Coronary artery (tissue), 2 donors: ENCODE measurements at regions not wholly inside any gene's neighbourhood (a gene's known extent, or its start where the extent isn't known, plus 50 kb on each side); places are given as distances from the start of the nearest gene placed in this dataset.

ENCODE experiments used
- DNase-seq: peaks from one replicate; pipeline ENCODE4 v3.0.0-alpha.2; 2017; ENCODE audit warnings: low spot score
- H3K27ac ChIP-seq, 2 donors: fragments of 200-600 bp; sonication (generic); one replicate each; pipeline ENCODE4 v1.5.1; 2016 to 2019
- H3K4me3 ChIP-seq: fragments of 200-600 bp; sonication (generic); 2 replicates; pipeline ENCODE4 v1.5.1; 2016; ENCODE audit warnings: mild to moderate bottlenecking, moderate library complexity
- CTCF ChIP-seq: fragments of 200-600 bp; sonication (generic); IDR thresholded peaks from one replicate; pipeline ENCODE4 v1.5.1; 2019; ENCODE audit warnings: antibody characterized with exemption

DNA sequence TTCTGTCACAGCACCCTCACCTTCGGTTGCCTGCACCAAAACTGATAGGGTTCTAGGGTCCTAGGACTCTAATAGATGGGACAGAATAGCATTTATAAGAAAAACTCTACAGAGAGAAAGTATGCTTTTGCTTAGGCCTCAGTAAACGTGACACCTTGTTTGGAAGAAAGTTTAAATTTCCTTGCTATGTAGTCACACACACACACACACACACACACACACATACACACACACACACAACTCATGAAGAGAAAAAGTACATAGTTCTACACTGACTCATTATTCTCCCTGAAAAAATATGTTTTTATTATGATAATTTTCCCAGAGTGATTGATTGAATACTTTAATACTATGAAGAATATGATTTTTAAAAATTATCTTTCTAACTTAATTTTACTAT is 220.8 kb upstream of the SNX19 start:
- Histone ChIP-seq H3K27ac (no peak overlapping the region), H3K4me3 (no peak overlapping the region)
- TF ChIP-seq CTCF = no peak
- no peak for DNase-seq

DNA sequence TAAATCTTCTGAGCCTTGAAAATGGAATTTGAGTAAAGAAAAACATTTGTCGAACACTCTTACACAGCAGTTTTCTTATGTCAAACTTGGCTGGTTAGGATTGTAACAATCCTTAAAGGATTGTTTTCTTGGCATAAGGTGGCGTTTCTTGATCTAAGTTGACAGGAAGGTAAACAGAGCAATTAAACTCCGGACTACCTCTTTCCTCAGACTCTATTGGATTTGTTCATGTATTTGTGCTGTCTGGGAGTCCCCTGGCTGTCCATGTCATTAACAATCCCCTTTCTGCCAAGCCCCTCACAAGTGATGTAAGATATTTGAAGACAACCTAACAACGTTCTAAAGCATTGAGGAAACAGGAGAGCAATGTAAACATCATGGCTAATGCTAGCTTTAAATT is 222.5 kb upstream of the SNX19 start:
- DNase-seq = no peak
- no peak for TF ChIP-seq CTCF
- Histone ChIP-seq H3K27ac (no peak overlapping the region), H3K4me3 (no peak overlapping the region)

GRCh38 chr11:131145791-131146190 is 224.6 kb upstream of the NTM start:
- Histone ChIP-seq H3K4me3 (no peak overlapping the region), H3K27ac (no peak overlapping the region)
- no peak for DNase-seq
- no peak for TF ChIP-seq CTCF

DNA sequence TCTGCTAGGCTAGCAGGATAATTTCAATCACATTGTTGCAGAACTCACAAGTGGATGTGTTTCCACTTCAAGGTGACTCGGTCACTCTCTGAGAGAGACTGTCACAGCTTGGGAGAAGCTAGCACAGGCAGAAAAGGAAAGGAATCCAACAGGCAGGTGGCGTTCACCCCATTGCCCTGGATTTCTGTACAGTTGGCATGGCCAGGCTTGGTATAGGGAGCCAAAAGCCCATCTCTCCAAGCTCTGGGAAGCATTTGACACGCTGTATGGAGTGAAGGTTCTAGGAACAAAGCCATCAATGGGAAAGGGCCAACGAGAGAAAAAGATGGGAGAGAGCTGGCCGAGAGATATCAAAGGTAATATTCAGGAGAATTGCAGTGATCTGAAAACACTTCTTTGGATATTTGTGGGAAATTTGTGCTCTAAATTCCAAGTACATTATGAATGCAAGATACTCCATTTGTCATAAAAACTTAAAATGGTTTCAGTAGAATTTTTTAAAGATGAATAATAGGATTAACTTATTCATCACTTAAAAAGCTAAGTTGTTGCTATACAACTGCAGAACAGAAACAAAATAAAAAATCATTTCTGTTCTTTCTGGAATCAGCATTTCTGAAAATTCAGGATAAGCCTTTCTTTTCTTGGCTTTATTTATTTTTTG is 223.5 kb upstream of the NTM start:
- no peak for TF ChIP-seq CTCF
- no peak overlapping the region for H3K4me3 ChIP-seq
- DNase-seq = no peak
- H3K27ac ChIP-seq = no peak overlapping the region

DNA sequence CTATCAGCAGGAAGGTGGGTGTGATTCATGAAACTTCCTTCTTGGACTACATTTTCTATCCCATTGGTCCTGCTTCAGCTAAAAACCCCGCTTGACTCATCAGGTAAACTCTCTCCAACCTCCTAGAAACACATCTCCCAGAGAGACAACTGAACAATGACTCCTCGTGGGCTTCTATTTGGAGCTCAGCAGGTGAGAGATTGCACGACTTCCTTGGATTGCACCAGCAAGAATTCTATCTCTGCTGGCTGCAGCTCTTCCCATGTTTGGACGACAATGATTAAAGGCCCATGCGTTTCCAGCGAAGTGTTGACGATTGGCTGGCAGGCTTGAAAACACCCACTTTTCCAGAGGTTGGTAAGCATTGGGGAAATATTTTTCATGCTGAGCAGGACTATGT is 216.1 kb upstream of the NTM start:
- Histone ChIP-seq H3K4me3 (no peak overlapping the region), H3K27ac (no peak overlapping the region)
- TF ChIP-seq CTCF = no peak
- no peak for DNase-seq

GRCh38 chr11:131157678-131158077 is 212.7 kb upstream of the NTM start:
- DNase-seq = no peak
- H3K27ac ChIP-seq = no peak overlapping the region
- TF ChIP-seq CTCF = no peak
- H3K4me3 ChIP-seq = no peak overlapping the region

DNA sequence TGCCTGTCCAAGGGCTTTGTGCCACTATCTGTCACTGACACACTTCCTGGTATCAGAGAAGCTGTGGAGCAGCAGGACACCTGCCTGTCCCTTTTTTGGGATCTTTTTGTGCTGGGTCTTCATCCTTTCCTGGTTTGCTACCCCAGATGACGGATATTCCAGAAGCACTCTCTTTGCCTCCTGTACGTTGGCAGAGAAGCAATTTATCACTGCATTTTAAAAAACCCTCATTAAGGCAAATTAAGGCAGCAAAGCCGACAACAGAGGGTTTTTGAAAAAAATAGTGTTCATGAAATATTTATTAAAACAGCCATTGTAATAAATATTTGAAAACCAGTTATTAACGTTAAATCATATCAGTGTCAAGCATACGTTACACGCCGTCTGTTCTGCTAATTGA is 209.6 kb upstream of the NTM start:
- no peak overlapping the region for H3K4me3 ChIP-seq
- DNase-seq = no peak
- no peak for TF ChIP-seq CTCF
- H3K27ac ChIP-seq = no peak overlapping the region
